GM23338 (cell line): ENCODE measurements at regions not wholly inside any gene's neighbourhood (a gene's known extent, or its start where the extent isn't known, plus 50 kb on each side); places are given as distances from the start of the nearest gene placed in this dataset.

Experiments used
- ATAC-seq: fragments of 200-7000 bp; cut with Tn5 transposase; 3 replicates; pipeline ENCODE4 v1.9.1; 2020
- DNase-seq: peaks from one replicate; pipeline ENCODE4 v3.0.0-alpha.2; 2015; ENCODE audit warnings: low spot score
- H2AFZ ChIP-seq: fragments of 200-600 bp; sonication (generic); 2 replicates; pipeline ENCODE4 v1.8.0; 2016; ENCODE audit warnings: antibody characterized with exemption, mild to moderate bottlenecking, moderate library complexity
- H3F3A ChIP-seq: fragments of 200-600 bp; sonication (generic); replicated peaks from 2 replicates; pipeline ENCODE4 v1.8.0; 2017; ENCODE audit warnings: antibody characterized with exemption, mixed run types, low read depth
- H3K27ac ChIP-seq: fragments of 200-600 bp; sonication (generic); 2 replicates; pipeline ENCODE4 v1.6.1; 2016; ENCODE audit warnings: low read depth
- H3K27me3 ChIP-seq: fragments of 200-600 bp; sonication (generic); 2 replicates; pipeline ENCODE4 v1.8.0; 2016; ENCODE audit warnings: mild to moderate bottlenecking, mixed run types, moderate library complexity; ENCODE audit not compliant: insufficient read depth
- H3K36me3 ChIP-seq: fragments of 200-600 bp; sonication (generic); 2 replicates; pipeline ENCODE4 v1.8.0; 2016; ENCODE audit warnings: mild to moderate bottlenecking; ENCODE audit not compliant: insufficient read depth
- H3K4me1 ChIP-seq: fragments of 200-600 bp; sonication (generic); 2 replicates; pipeline ENCODE4 v1.8.0; 2016; ENCODE audit warnings: mild to moderate bottlenecking, moderate library complexity; ENCODE audit not compliant: insufficient read depth
- H3K4me2 ChIP-seq: fragments of 200-600 bp; sonication (generic); 2 replicates; pipeline ENCODE4 v1.7.1; 2017; ENCODE audit warnings: mixed run types
- H3K4me3 ChIP-seq: fragments of 200-600 bp; sonication (generic); 2 replicates; pipeline ENCODE4 v1.6.1; 2016; ENCODE audit warnings: mixed run types
- H3K79me2 ChIP-seq: fragments of 200-600 bp; sonication (generic); replicated peaks from 2 replicates; pipeline ENCODE4 v1.8.0; 2017; ENCODE audit warnings: mild to moderate bottlenecking; ENCODE audit not compliant: insufficient read depth
- H3K9me2 ChIP-seq: fragments of 200-600 bp; sonication (generic); 2 replicates; pipeline ENCODE4 v1.8.0; 2017; ENCODE audit not compliant: insufficient read depth
- H4K20me1 ChIP-seq: fragments of 200-600 bp; sonication (generic); replicated peaks from 2 replicates; pipeline ENCODE4 v1.8.0; 2017; ENCODE audit warnings: mild to moderate bottlenecking; ENCODE audit not compliant: insufficient read depth
- H3K27ac Mint-ChIP-seq: 2 replicates; pipeline ENCODE4 v1.8.0; 2020; ENCODE audit warnings: inconsistent platforms, mild to moderate bottlenecking, moderate library complexity, mixed read lengths
- H3K27me3 Mint-ChIP-seq: 3 replicates; pipeline ENCODE4 v1.8.0; 2022; ENCODE audit warnings: low read depth, mild to moderate bottlenecking, moderate library complexity, mixed read lengths, inconsistent platforms; ENCODE audit not compliant: insufficient read depth, poor library complexity
- H3K36me3 Mint-ChIP-seq: 3 replicates; pipeline ENCODE4 v1.8.0; 2021; ENCODE audit warnings: low read depth, mild to moderate bottlenecking, inconsistent platforms, moderate library complexity, mixed read lengths
- H3K4me1 Mint-ChIP-seq: 3 replicates; pipeline ENCODE4 v1.8.0; 2020; ENCODE audit warnings: mild to moderate bottlenecking, inconsistent platforms, mixed read lengths
- H3K4me3 Mint-ChIP-seq: 3 replicates; pipeline ENCODE4 v1.8.0; 2021; ENCODE audit warnings: moderate library complexity, mild to moderate bottlenecking, inconsistent platforms, mixed read lengths
- H3K9me3 Mint-ChIP-seq: 3 replicates; pipeline ENCODE4 v1.8.0; 2020; ENCODE audit warnings: moderate library complexity, mild to moderate bottlenecking, inconsistent platforms, mixed read lengths
- CREB1 ChIP-seq: fragments of 250-450 bp; sonication (Bioruptor Pico); IDR thresholded peaks from 2 replicates; pipeline ENCODE4 v1.5.0; 2020; ENCODE audit warnings: low read depth, mild to moderate bottlenecking, moderate library complexity
- ETS1 ChIP-seq: IDR thresholded peaks from 2 replicates; pipeline ENCODE4 v1.6.1; 2016; ENCODE audit warnings: antibody characterized with exemption
- EZH2 ChIP-seq: fragments of 200-600 bp; sonication (generic); IDR thresholded peaks from one replicate; pipeline ENCODE4 v1.8.0; 2017; ENCODE audit warnings: antibody characterized with exemption, mild to moderate bottlenecking, low read depth; ENCODE audit not compliant: unreplicated experiment
- EZH2phosphoT487 ChIP-seq: fragments of 200-600 bp; sonication (generic); IDR thresholded peaks from one replicate; pipeline ENCODE4 v1.8.1; 2018; ENCODE audit warnings: antibody characterized with exemption; ENCODE audit not compliant: unreplicated experiment
- JUNB ChIP-seq: IDR thresholded peaks from one replicate; pipeline ENCODE4 v1.6.1; 2016; ENCODE audit warnings: antibody characterized with exemption; ENCODE audit not compliant: unreplicated experiment
- NANOG ChIP-seq: IDR thresholded peaks from 2 replicates; pipeline ENCODE4 v1.6.1; 2016; ENCODE audit warnings: antibody characterized with exemption, borderline replicate concordance
- REST ChIP-seq: IDR thresholded peaks from one replicate; pipeline ENCODE4 v1.6.1; 2018; ENCODE audit warnings: antibody characterized with exemption; ENCODE audit not compliant: unreplicated experiment
- STAT1 ChIP-seq: IDR thresholded peaks from one replicate; pipeline ENCODE4 v1.6.1; 2016; ENCODE audit warnings: antibody characterized with exemption; ENCODE audit not compliant: unreplicated experiment
- ZNF114 ChIP-seq: fragments of 250-450 bp; sonication (Bioruptor Pico); IDR thresholded peaks from 2 replicates; pipeline ENCODE4 v1.5.0; 2020; ENCODE audit warnings: mild to moderate bottlenecking, moderate library complexity
- ZNF331 ChIP-seq: fragments of 250-450 bp; sonication (Bioruptor Pico); IDR thresholded peaks from 2 replicates; pipeline ENCODE4 v1.5.0; 2020; ENCODE audit warnings: low read depth, mild to moderate bottlenecking, moderate library complexity
- ZNF462 ChIP-seq: fragments of 250-450 bp; sonication (Bioruptor Pico); IDR thresholded peaks from 2 replicates; pipeline ENCODE4 v1.5.0; 2020; ENCODE audit warnings: mild to moderate bottlenecking, moderate library complexity
- TF ChIP-seq, protein P1 (sequence below), 2 experiments: fragments of 200-600 bp in 1 of 2; sonication (generic) in 1 of 2; conservative IDR thresholded peaks; 2 replicates each; pipeline versions ENCODE4 v1.5.1 to v1.6.1; 2016 to 2017; ENCODE audit warnings: antibody characterized with exemption in 2 of 2, low read depth in 2 of 2, mild to moderate bottlenecking in 2 of 2, moderate library complexity in 1 of 2

DNA sequence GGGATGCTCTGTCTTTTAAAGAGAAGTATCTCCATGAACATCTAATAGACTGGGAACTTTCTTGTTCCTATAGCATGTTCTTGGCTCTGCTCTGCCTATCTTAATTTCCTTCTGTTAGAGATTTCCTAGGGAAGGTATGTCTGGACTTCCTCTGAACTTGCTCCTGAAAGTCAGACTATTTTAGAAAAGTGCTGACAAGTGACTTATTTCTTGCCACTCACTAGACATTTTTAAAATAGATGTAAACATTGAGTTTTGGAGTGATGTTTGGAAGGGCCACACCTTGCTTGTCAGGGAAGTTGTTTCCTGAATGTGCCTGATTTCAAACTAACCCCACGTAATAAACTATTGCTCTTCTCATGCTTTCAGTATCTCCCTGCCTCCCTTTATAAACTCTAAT is 62.4 kb upstream of the ATP8A1 start (continued):
- TF ChIP-seq ETS1, result no peak

GRCh38 chr4:42718336-42718735 is 61.4 kb upstream of the ATP8A1 start:
- Histone ChIP-seq H3K4me2 (no peak overlapping the region), H3K4me1 (peaks cover 7% of the 10 kb centered on the region; the same call in 1 of the 2 replicates), H3K27me3 (no peaks in the 10 kb centered on the region), H3K4me3 (no peak overlapping the region), H3F3A (no peaks in the 10 kb centered on the region), H4K20me1 (no peaks in the 10 kb centered on the region), H3K27ac (no peak overlapping the region), H3K36me3 (no peaks in the 10 kb centered on the region), H3K79me2 (no peaks in the 10 kb centered on the region), H2AFZ (no peak overlapping the region), H3K9me2 (no peaks in the 10 kb centered on the region)
- no peak overlapping the region for H3K4me3 Mint-ChIP-seq
- no peaks in the 10 kb centered on the region for H3K27me3 Mint-ChIP-seq
- no peak for DNase-seq
- no peak for ATAC-seq
- H3K27ac Mint-ChIP-seq, result no peak overlapping the region
- H3K4me1 Mint-ChIP-seq, result peaks cover 7% of the 10 kb centered on the region; the same call in 2 of the 3 replicates
- peaks cover 2% of the 10 kb centered on the region; the same call in 1 of the 3 replicates for H3K9me3 Mint-ChIP-seq
- no peaks in the 10 kb centered on the region for H3K36me3 Mint-ChIP-seq
- TF ChIP-seq ZNF114 (CRISPR knock-in tag) (no peak), ETS1 (no peak), EZH2phosphoT487 (no peak), CREB1 (CRISPR knock-in tag) (no peak), ZNF462 (CRISPR knock-in tag) (no peak), JUNB (no peak), NANOG (no peak), STAT1 (no peak), ZNF331 (CRISPR knock-in tag) (no peak), EZH2 (no peak), REST (no peak)
- TF ChIP-seq, protein P1, sequence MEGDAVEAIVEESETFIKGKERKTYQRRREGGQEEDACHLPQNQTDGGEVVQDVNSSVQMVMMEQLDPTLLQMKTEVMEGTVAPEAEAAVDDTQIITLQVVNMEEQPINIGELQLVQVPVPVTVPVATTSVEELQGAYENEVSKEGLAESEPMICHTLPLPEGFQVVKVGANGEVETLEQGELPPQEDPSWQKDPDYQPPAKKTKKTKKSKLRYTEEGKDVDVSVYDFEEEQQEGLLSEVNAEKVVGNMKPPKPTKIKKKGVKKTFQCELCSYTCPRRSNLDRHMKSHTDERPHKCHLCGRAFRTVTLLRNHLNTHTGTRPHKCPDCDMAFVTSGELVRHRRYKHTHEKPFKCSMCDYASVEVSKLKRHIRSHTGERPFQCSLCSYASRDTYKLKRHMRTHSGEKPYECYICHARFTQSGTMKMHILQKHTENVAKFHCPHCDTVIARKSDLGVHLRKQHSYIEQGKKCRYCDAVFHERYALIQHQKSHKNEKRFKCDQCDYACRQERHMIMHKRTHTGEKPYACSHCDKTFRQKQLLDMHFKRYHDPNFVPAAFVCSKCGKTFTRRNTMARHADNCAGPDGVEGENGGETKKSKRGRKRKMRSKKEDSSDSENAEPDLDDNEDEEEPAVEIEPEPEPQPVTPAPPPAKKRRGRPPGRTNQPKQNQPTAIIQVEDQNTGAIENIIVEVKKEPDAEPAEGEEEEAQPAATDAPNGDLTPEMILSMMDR (conservative IDR thresholded peaks at IDR 0.05; ENCODE audit: low read depth in 2 of 2), result no peak
